Progenitor cell of endocrine pancreas (in vitro differentiated cells): ENCODE measurements at regions not wholly inside any gene's neighbourhood (a gene's known extent, or its start where the extent isn't known, plus 50 kb on each side); places are given as distances from the start of the nearest gene placed in this dataset.

ENCODE experiments used
- DNase-seq: peaks from one replicate; pipeline ENCODE4 v3.0.0; 2021; ENCODE audit warnings: low spot score; ENCODE audit not compliant: unreplicated experiment
- H3K27ac Mint-ChIP-seq: 2 replicates; pipeline ENCODE4 v1.8.0; 2021; ENCODE audit warnings: mild to moderate bottlenecking, moderate library complexity, mixed read lengths
- H3K27me3 Mint-ChIP-seq: 2 replicates; pipeline ENCODE4 v1.8.0; 2021; ENCODE audit warnings: mixed read lengths
- H3K36me3 Mint-ChIP-seq: 2 replicates; pipeline ENCODE4 v1.8.0; 2022; ENCODE audit warnings: mixed read lengths; ENCODE audit not compliant: insufficient read depth
- H3K4me1 Mint-ChIP-seq: 2 replicates; pipeline ENCODE4 v1.8.0; 2021; ENCODE audit warnings: low read depth, mixed read lengths
- H3K4me3 Mint-ChIP-seq: 2 replicates; pipeline ENCODE4 v1.8.0; 2021; ENCODE audit warnings: low read depth, mild to moderate bottlenecking, moderate library complexity, mixed read lengths
- H3K9me3 Mint-ChIP-seq: 2 replicates; pipeline ENCODE4 v1.8.0; 2021; ENCODE audit warnings: low read depth, mixed read lengths
- CTCF ChIP-seq: fragments of 200-600 bp; sonication (generic); IDR thresholded peaks from one replicate; pipeline ENCODE4 v1.5.0; 2021; ENCODE audit warnings: antibody characterized with exemption, mild to moderate bottlenecking; ENCODE audit not compliant: unreplicated experiment

DNA sequence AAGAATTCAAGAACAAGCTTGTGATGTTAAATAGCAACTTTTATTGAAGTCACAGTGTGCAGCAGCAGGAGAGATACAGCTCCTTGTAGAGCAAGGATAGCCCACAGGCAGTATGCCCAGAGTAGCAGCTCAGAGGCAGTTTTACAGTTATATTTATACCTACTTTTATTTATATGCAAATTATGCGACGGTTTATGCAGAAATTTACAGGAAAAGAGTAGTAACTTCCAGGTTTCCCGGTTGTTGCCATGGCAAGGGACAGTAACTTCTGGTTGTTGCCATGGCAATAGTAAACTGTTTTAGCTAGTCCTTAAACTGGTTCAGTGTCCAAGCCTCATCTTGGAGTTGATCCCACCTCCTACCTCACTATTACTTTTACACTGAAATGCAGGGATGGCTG is 344.6 kb upstream of the LYPLAL1 start:
- TF ChIP-seq CTCF: no peak

GRCh38 chr1:218835609-218836008 is 338.1 kb upstream of the LYPLAL1 start:
- H3K27me3 Mint-ChIP-seq: no peaks in the 10 kb centered on the region
- H3K36me3 Mint-ChIP-seq: no peaks in the 10 kb centered on the region
- no peak overlapping the region for H3K4me3 Mint-ChIP-seq
- H3K27ac Mint-ChIP-seq: no peak overlapping the region
- H3K4me1 Mint-ChIP-seq: no peaks in the 10 kb centered on the region
- no peak for TF ChIP-seq CTCF
- DNase-seq: no peak
- H3K9me3 Mint-ChIP-seq: no peaks in the 10 kb centered on the region

More for the DNA sequence above, 344.6 kb upstream of the LYPLAL1 start:
- no peaks in the 10 kb centered on the region for H3K36me3 Mint-ChIP-seq
- DNase-seq: no peak
- no peaks in the 10 kb centered on the region for H3K27me3 Mint-ChIP-seq
- H3K9me3 Mint-ChIP-seq: peaks cover 3% of the 10 kb centered on the region
- H3K4me3 Mint-ChIP-seq: no peak overlapping the region
- H3K27ac Mint-ChIP-seq: no peak overlapping the region
- H3K4me1 Mint-ChIP-seq: no peaks in the 10 kb centered on the region

DNA sequence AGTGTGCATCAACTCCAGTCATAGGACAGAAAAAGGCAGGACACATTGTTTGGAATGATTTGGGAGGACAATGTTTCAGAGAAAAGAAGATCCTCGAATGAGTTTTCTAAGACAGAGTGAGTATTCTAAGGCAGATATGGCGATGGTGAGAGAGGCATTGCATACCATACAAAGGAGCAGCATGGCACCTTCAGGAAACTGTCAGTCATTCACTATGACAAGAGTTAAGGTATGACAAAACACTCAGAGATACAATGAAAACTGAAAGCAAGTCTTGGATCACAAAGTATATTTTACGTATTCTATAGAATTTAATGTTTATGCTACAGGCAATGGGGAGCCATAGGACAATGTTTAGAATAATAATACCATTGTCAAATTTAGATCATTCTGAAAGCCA is 337.4 kb upstream of the LYPLAL1 start:
- peaks cover under 1% of the 10 kb centered on the region for H3K36me3 Mint-ChIP-seq
- no peak overlapping the region for H3K4me3 Mint-ChIP-seq
- TF ChIP-seq CTCF: no peak
- H3K27ac Mint-ChIP-seq: no peak overlapping the region
- DNase-seq: no peak
- peaks cover 4% of the 10 kb centered on the region for H3K9me3 Mint-ChIP-seq
- H3K27me3 Mint-ChIP-seq: no peaks in the 10 kb centered on the region
- H3K4me1 Mint-ChIP-seq: no peaks in the 10 kb centered on the region

DNA sequence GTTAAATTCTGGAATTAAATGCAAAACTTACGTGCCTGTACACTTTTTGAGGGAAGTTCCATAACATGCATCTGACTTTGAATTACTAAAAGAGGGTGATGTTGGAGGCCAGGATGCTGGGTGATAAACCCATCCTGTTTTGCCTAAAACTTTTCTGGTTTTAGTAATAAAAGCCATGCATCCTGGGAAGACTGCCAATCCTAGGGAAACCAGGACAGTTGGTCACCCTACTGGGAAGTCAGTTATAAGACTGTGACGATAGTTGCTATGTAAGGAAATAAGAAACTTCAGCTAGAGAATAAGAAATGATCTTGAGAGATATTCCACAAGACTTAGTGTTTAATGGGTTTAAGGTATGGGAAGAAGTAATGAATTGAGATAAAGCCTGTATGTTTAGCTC is 336.6 kb upstream of the LYPLAL1 start:
- peaks cover 1% of the 10 kb centered on the region for H3K36me3 Mint-ChIP-seq
- DNase-seq: no peak
- H3K27me3 Mint-ChIP-seq: no peaks in the 10 kb centered on the region
- H3K4me3 Mint-ChIP-seq: no peak overlapping the region
- no peaks in the 10 kb centered on the region for H3K4me1 Mint-ChIP-seq
- peaks cover 5% of the 10 kb centered on the region for H3K9me3 Mint-ChIP-seq
- H3K27ac Mint-ChIP-seq: no peak overlapping the region
- TF ChIP-seq CTCF: no peak

DNA sequence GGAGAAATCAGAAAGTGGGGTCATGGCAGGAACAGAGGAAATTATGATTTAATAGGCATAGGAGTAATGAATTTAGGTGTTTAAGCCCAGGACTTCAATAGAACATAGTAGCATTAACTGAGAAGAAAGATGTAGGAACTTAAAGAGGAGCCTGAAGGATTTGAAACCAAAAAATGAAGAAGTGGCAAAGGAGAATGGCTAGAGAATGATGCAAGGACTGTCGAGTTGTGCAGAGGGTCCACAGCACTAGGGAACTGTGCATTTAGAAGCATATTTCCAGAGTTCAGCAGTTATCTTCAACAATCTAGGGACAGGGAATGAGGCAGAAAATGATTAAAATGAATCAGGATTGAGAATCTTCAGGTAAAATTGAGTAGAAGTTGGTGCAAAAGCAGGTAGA is 328.1 kb upstream of the LYPLAL1 start:
- TF ChIP-seq CTCF: no peak
- H3K36me3 Mint-ChIP-seq: peaks cover 1% of the 10 kb centered on the region
- peaks cover 12% of the 10 kb centered on the region for H3K9me3 Mint-ChIP-seq
- H3K4me1 Mint-ChIP-seq: peaks cover 11% of the 10 kb centered on the region
- no peak overlapping the region for H3K4me3 Mint-ChIP-seq
- no peaks in the 10 kb centered on the region for H3K27me3 Mint-ChIP-seq
- H3K27ac Mint-ChIP-seq: no peak overlapping the region
- no peak for DNase-seq
